ENCODE measurements at regions not wholly inside any gene's neighbourhood (a gene's known extent, or its start where the extent isn't known, plus 50 kb on each side); places are given as distances from the start of the nearest gene placed in this dataset.

- no peak for TF ChIP-seq CTCF (conservative IDR thresholded peaks at IDR 0.05 in 1 of 2, IDR thresholded peaks at IDR 0.05 in 1 of 2; ENCODE audit: low read depth in 1 of 2, low read length in 2 of 2)
- TF ChIP-seq EZH2 (IDR thresholded peaks at IDR 0.05; ENCODE audit: low read length, missing control alignments): no peak
Observed at GRCh38 chr6:153804755-153805330, 234.2 kb upstream of the OPRM1 start.

Measured in fibroblast of lung (primary cell).